ENCODE measurements at regions not wholly inside any gene's neighbourhood (a gene's known extent, or its start where the extent isn't known, plus 50 kb on each side); places are given as distances from the start of the nearest gene placed in this dataset.

GRCh38 chr11:15499674-15500073 lies 385.0 kb downstream of the INSC start:
- Histone ChIP-seq H3K27ac (no peak overlapping the region), H3K4me3 (ENCODE audit: low read depth, low read length) (no peak overlapping the region), H3K9ac (no peak overlapping the region), H3K9me3 (ENCODE audit: control insufficient read depth, low read length) (no peaks in the 10 kb centered on the region), H3K36me3 (ENCODE audit: control insufficient read depth, insufficient read depth, low read length) (no peaks in the 10 kb centered on the region), H3K4me1 (no peaks in the 10 kb centered on the region), H3K27me3 (ENCODE audit: control insufficient read depth, insufficient read depth, low read length) (no peaks in the 10 kb centered on the region), H3K79me2 (no peaks in the 10 kb centered on the region), H3K4me2 (ENCODE audit: low read length) (no peak overlapping the region), H2AFZ (no peak overlapping the region)
- no peak for TF ChIP-seq CTCF (IDR thresholded peaks at IDR 0.05)

- no peaks in the 10 kb centered on the region for H3K36me3 ChIP-seq (ENCODE audit: control insufficient read depth, insufficient read depth, low read length)
- no peak overlapping the region for H3K4me2 ChIP-seq (ENCODE audit: low read length)
- no peak for TF ChIP-seq CTCF (IDR thresholded peaks at IDR 0.05)
- H3K9ac ChIP-seq = no peak overlapping the region
- no peak overlapping the region for H3K4me3 ChIP-seq (ENCODE audit: low read depth, low read length)
- H3K79me2 ChIP-seq = no peaks in the 10 kb centered on the region
- no peaks in the 10 kb centered on the region for H3K27me3 ChIP-seq (ENCODE audit: control insufficient read depth, insufficient read depth, low read length)
- no peak overlapping the region for H2AFZ ChIP-seq
- H3K4me1 ChIP-seq = no peaks in the 10 kb centered on the region
- H3K9me3 ChIP-seq (ENCODE audit: control insufficient read depth, low read length) = no peaks in the 10 kb centered on the region
- no peak overlapping the region for H3K27ac ChIP-seq
Measured at GRCh38 chr11:15500643-15501042, 385.9 kb downstream of the INSC start.

DNA sequence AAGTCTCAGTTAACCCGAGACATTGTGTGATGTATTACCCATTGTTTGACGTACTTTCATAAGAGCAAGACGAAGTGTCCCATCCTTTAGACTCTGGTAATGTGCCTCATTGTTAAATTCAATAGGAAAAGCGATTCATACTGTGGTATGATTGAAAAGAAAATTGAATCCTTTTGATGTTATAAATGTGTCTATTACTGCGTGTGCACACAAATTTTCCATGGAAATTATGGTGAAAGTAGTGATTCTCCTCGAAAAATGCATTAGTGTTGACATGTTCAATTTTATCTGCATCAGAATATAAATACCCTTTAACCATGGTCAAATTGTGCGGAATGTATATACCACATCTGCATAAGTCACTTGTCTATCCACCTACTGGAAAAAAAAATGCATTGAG lies 386.8 kb downstream of the INSC start:
- Histone ChIP-seq H3K4me2 (ENCODE audit: low read length) (no peak overlapping the region), H3K36me3 (ENCODE audit: control insufficient read depth, insufficient read depth, low read length) (no peaks in the 10 kb centered on the region), H3K4me3 (ENCODE audit: low read depth, low read length) (no peak overlapping the region), H3K79me2 (no peaks in the 10 kb centered on the region), H3K4me1 (no peaks in the 10 kb centered on the region), H3K9ac (no peak overlapping the region), H2AFZ (no peak overlapping the region), H3K9me3 (ENCODE audit: control insufficient read depth, low read length) (no peaks in the 10 kb centered on the region), H3K27me3 (ENCODE audit: control insufficient read depth, insufficient read depth, low read length) (no peaks in the 10 kb centered on the region), H3K27ac (no peak overlapping the region)
- no peak for TF ChIP-seq CTCF (IDR thresholded peaks at IDR 0.05)

GRCh38 chr11:15505155-15505554 lies 390.4 kb downstream of the INSC start:
- no peaks in the 10 kb centered on the region for H3K36me3 ChIP-seq (ENCODE audit: control insufficient read depth, insufficient read depth, low read length)
- no peaks in the 10 kb centered on the region for H3K9me3 ChIP-seq (ENCODE audit: control insufficient read depth, low read length)
- no peak overlapping the region for H3K4me3 ChIP-seq (ENCODE audit: low read depth, low read length)
- H3K27me3 ChIP-seq (ENCODE audit: control insufficient read depth, insufficient read depth, low read length) = no peaks in the 10 kb centered on the region
- H3K27ac ChIP-seq = no peak overlapping the region
- no peak for TF ChIP-seq CTCF (IDR thresholded peaks at IDR 0.05)
- H3K4me1 ChIP-seq = no peaks in the 10 kb centered on the region
- no peaks in the 10 kb centered on the region for H3K79me2 ChIP-seq
- H3K4me2 ChIP-seq (ENCODE audit: low read length) = no peak overlapping the region
- no peak overlapping the region for H2AFZ ChIP-seq
- no peak overlapping the region for H3K9ac ChIP-seq

- Histone ChIP-seq H3K4me2 (ENCODE audit: low read length) (no peak overlapping the region), H3K79me2 (no peaks in the 10 kb centered on the region), H3K36me3 (ENCODE audit: control insufficient read depth, insufficient read depth, low read length) (no peaks in the 10 kb centered on the region), H2AFZ (no peak overlapping the region), H3K27me3 (ENCODE audit: control insufficient read depth, insufficient read depth, low read length) (no peaks in the 10 kb centered on the region), H3K9ac (no peak overlapping the region), H3K4me3 (ENCODE audit: low read depth, low read length) (no peak overlapping the region), H3K27ac (no peak overlapping the region), H3K9me3 (ENCODE audit: control insufficient read depth, low read length) (no peaks in the 10 kb centered on the region), H3K4me1 (no peaks in the 10 kb centered on the region)
- no peak for TF ChIP-seq CTCF (IDR thresholded peaks at IDR 0.05)
Measured at GRCh38 chr11:15507592-15507991, 392.9 kb downstream of the INSC start.
